AG04450 (cell line): ENCODE measurements at regions not wholly inside any gene's neighbourhood (a gene's known extent, or its start where the extent isn't known, plus 50 kb on each side); places are given as distances from the start of the nearest gene placed in this dataset.

ENCODE experiments used
- CTCF ChIA-PET: fragments of 300-600, 350-600 bp; formaldehyde crosslinking; extraction: SDS; loops from one replicate; lab custom pipeline; 2022; ENCODE audit warnings: antibody characterized with exemption, inconsistent platforms; lab: Charles Lee
- POLR2A ChIA-PET: fragments of 350-600 bp; formaldehyde crosslinking; extraction: SDS; loops from one replicate; lab custom pipeline; 2021; ENCODE audit warnings: antibody characterized with exemption, inconsistent platforms; lab: Yijun Ruan, JAX
- DNase-seq: peaks from one replicate; pipeline ENCODE4 v3.0.0-alpha.2; 2011; ENCODE audit warnings: low read depth, low spot score
- H3K27ac ChIP-seq: one replicate; pipeline ENCODE4 v1.5.1; 2012; ENCODE audit warnings: low read depth, low read length, control low read depth
- H3K27me3 ChIP-seq: one replicate; pipeline ENCODE4 v1.6.0; 2012; ENCODE audit warnings: low read length; ENCODE audit not compliant: control insufficient read depth, insufficient read depth
- H3K4me3 ChIP-seq: 2 replicates; pipeline ENCODE4 v1.5.1; 2011; ENCODE audit warnings: mild to moderate bottlenecking, low read depth, low read length, control low read depth
- H3K9me3 ChIP-seq: 2 replicates; pipeline ENCODE4 v1.5.1; 2012; ENCODE audit warnings: low read length; ENCODE audit not compliant: control insufficient read depth, insufficient read depth
- CTCF ChIP-seq: IDR thresholded peaks from 2 replicates; pipeline ENCODE4 v1.5.1; 2011; ENCODE audit warnings: low read depth, low read length, control low read depth, inconsistent platforms

- POLR2A ChIA-PET, result no interaction called here
Measured at GRCh38 chr10:33883881-33884280, 549.4 kb upstream of the NRP1 start.

GRCh38 chr10:33882996-33883395 is 548.5 kb upstream of the NRP1 start:
- H3K9me3 ChIP-seq, result no peaks in the 10 kb centered on the region
- no peak for DNase-seq
- TF ChIP-seq CTCF, result no peak
- no peak overlapping the region for H3K4me3 ChIP-seq
- POLR2A ChIA-PET, result no interaction called here
- H3K27ac ChIP-seq, result no peak overlapping the region
- CTCF ChIA-PET, result no interaction called here
- H3K27me3 ChIP-seq, result peaks cover 18% of the 10 kb centered on the region

More at GRCh38 chr10:33883881-33884280, 549.4 kb upstream of the NRP1 start:
- CTCF ChIA-PET, result no interaction called here
- no peaks in the 10 kb centered on the region for H3K9me3 ChIP-seq
- TF ChIP-seq CTCF, result no peak
- no peak for DNase-seq
- peaks cover 16% of the 10 kb centered on the region for H3K27me3 ChIP-seq
- no peak overlapping the region for H3K4me3 ChIP-seq
- no peak overlapping the region for H3K27ac ChIP-seq

- Histone ChIP-seq H3K27me3 (peaks cover 13% of the 10 kb centered on the region), H3K27ac (no peak overlapping the region), H3K4me3 (no peak overlapping the region), H3K9me3 (no peaks in the 10 kb centered on the region)
- ChIA-PET POLR2A (no interaction called here), CTCF (interaction anchor here (0.7 kb wide), 1 partner anchor 18 kb away, joined by 7 read pairs; no protein-coding TSS in a partner anchor)
- DNase-seq, result no peak
- TF ChIP-seq CTCF, result no peak
Measured at GRCh38 chr10:33880291-33880690, 545.8 kb upstream of the NRP1 start.

- POLR2A ChIA-PET, result no interaction called here
- CTCF ChIA-PET, result no interaction called here
- no peaks in the 10 kb centered on the region for H3K9me3 ChIP-seq
- H3K27ac ChIP-seq, result no peak overlapping the region
- no peak for TF ChIP-seq CTCF
- no peak overlapping the region for H3K4me3 ChIP-seq
- peaks cover 4% of the 10 kb centered on the region for H3K27me3 ChIP-seq
- DNase-seq, result no peak
Measured at GRCh38 chr10:33878238-33878786, 543.8 kb upstream of the NRP1 start.

- DNase-seq, result no peak
- ChIA-PET POLR2A (no interaction called here), CTCF (no interaction called here)
- Histone ChIP-seq H3K9me3 (no peaks in the 10 kb centered on the region), H3K27ac (no peak overlapping the region), H3K4me3 (no peak overlapping the region), H3K27me3 (peaks cover 4% of the 10 kb centered on the region)
- no peak for TF ChIP-seq CTCF
Measured at GRCh38 chr10:33876584-33877400, 542.3 kb upstream of the NRP1 start.
